Mesendoderm (in vitro differentiated cells): ENCODE measurements at regions not wholly inside any gene's neighbourhood (a gene's known extent, or its start where the extent isn't known, plus 50 kb on each side); places are given as distances from the start of the nearest gene placed in this dataset.

Source experiments
- DNase-seq: peaks from one replicate; pipeline ENCODE4 v3.0.0; 2013
- H2AK5ac ChIP-seq: 2 replicates; pipeline ENCODE4 v1.6.1; 2013; ENCODE audit warnings: low read length, inconsistent platforms
- H2BK120ac ChIP-seq: 2 replicates; pipeline ENCODE4 v1.6.1; 2013; ENCODE audit warnings: low read depth, mild to moderate bottlenecking, low read length, moderate library complexity, mixed read lengths
- H2BK15ac ChIP-seq: replicated peaks from 2 replicates; pipeline ENCODE4 v1.6.1; 2013; ENCODE audit warnings: low read depth, mild to moderate bottlenecking, moderate library complexity
- H2BK5ac ChIP-seq: 2 replicates; pipeline ENCODE4 v1.6.1; 2013; ENCODE audit warnings: low read length, inconsistent platforms
- H3K18ac ChIP-seq: 2 replicates; pipeline ENCODE4 v1.6.1; 2013; ENCODE audit warnings: mild to moderate bottlenecking, low read length, mixed read lengths
- H3K23ac ChIP-seq: one replicate; pipeline ENCODE4 v1.6.1; 2013; ENCODE audit warnings: low read length
- H3K27ac ChIP-seq: 2 replicates; pipeline ENCODE4 v1.5.1; 2013; ENCODE audit warnings: low read depth, mild to moderate bottlenecking, inconsistent platforms, low read length, moderate library complexity
- H3K27me3 ChIP-seq: 2 replicates; pipeline ENCODE4 v1.6.1; 2013; ENCODE audit warnings: low read length, control low read depth, mild to moderate bottlenecking, inconsistent platforms; ENCODE audit not compliant: insufficient read depth, poor library complexity
- H3K36me3 ChIP-seq: 2 replicates; pipeline ENCODE4 v1.6.1; 2013; ENCODE audit warnings: low read length, inconsistent platforms; ENCODE audit not compliant: control insufficient read depth, insufficient read depth
- H3K4ac ChIP-seq: one replicate; pipeline ENCODE4 v1.6.1; 2013; ENCODE audit warnings: low read depth, mild to moderate bottlenecking, low read length, moderate library complexity
- H3K4me1 ChIP-seq: 2 replicates; pipeline ENCODE4 v1.6.1; 2013; ENCODE audit warnings: low read depth, low read length, inconsistent platforms; ENCODE audit not compliant: control insufficient read depth
- H3K4me2 ChIP-seq: 2 replicates; pipeline ENCODE4 v1.6.1; 2013; ENCODE audit warnings: low read length
- H3K4me3 ChIP-seq: 2 replicates; pipeline ENCODE4 v1.5.1; 2013; ENCODE audit warnings: mild to moderate bottlenecking, low read length
- H3K56ac ChIP-seq: one replicate; pipeline ENCODE4 v1.6.1; 2013; ENCODE audit warnings: low read length
- H3K79me1 ChIP-seq: 2 replicates; pipeline ENCODE4 v1.6.1; 2013; ENCODE audit warnings: low read length, inconsistent platforms
- H3K79me2 ChIP-seq: 2 replicates; pipeline ENCODE4 v1.6.1; 2013; ENCODE audit warnings: mild to moderate bottlenecking, low read length; ENCODE audit not compliant: control insufficient read depth, insufficient read depth
- H3K9ac ChIP-seq: 2 replicates; pipeline ENCODE4 v1.6.1; 2013; ENCODE audit warnings: low read length, inconsistent platforms
- H4K5ac ChIP-seq: one replicate; pipeline ENCODE4 v1.6.1; 2013; ENCODE audit warnings: low read length
- H4K8ac ChIP-seq: one replicate; pipeline ENCODE4 v1.6.1; 2013; ENCODE audit warnings: low read depth, mild to moderate bottlenecking, control low read depth, low read length, moderate library complexity
- WGBS: extraction: QIAGEN DNeasy Blood & Tissue Kit; methylation state at CpG from one replicate; pipeline ENCODE4 v1.1.7; 2013; ENCODE audit warnings: low lambda C conversion rate, missing lambda C conversion rate; ENCODE audit not compliant: insufficient coverage; ENCODE audit errors: extremely low coverage; 5-methylcytosine and 5-hydroxymethylcytosine counted together

GRCh38 chr16:55146966-55147365 is 177.0 kb upstream of the IRX6 start:
- H4K8ac ChIP-seq: no peak overlapping the region
- no peak overlapping the region for H3K27ac ChIP-seq
- no peaks in the 10 kb centered on the region for H3K79me1 ChIP-seq
- H3K4me3 ChIP-seq: no peak overlapping the region
- no peak overlapping the region for H2BK15ac ChIP-seq
- H4K5ac ChIP-seq: no peak overlapping the region
- no peak overlapping the region for H3K4me2 ChIP-seq
- no peak overlapping the region for H3K18ac ChIP-seq
- H3K56ac ChIP-seq: no peak overlapping the region
- H3K4me1 ChIP-seq: no peaks in the 10 kb centered on the region
- WGBS: no CpG with 5 or more reads among the region's 7 CpGs
- no peak for DNase-seq
- H3K9ac ChIP-seq: no peak overlapping the region
- H2BK120ac ChIP-seq: no peak overlapping the region
- H3K4ac ChIP-seq: no peak overlapping the region
- H3K79me2 ChIP-seq: no peaks in the 10 kb centered on the region
- H3K27me3 ChIP-seq: no peaks in the 10 kb centered on the region
- no peak overlapping the region for H2AK5ac ChIP-seq
- no peaks in the 10 kb centered on the region for H3K36me3 ChIP-seq
- no peak overlapping the region for H2BK5ac ChIP-seq
- no peak overlapping the region for H3K23ac ChIP-seq

GRCh38 chr16:55147396-55147795 is 176.6 kb upstream of the IRX6 start:
- Histone ChIP-seq H2AK5ac (no peak overlapping the region), H3K9ac (no peak overlapping the region), H3K56ac (no peak overlapping the region), H3K23ac (no peak overlapping the region), H3K4me2 (no peak overlapping the region), H3K27ac (no peak overlapping the region), H3K79me2 (no peaks in the 10 kb centered on the region), H4K5ac (no peak overlapping the region), H3K79me1 (no peaks in the 10 kb centered on the region), H3K4ac (no peak overlapping the region), H3K4me1 (no peaks in the 10 kb centered on the region), H2BK15ac (no peak overlapping the region), H4K8ac (no peak overlapping the region), H3K27me3 (no peaks in the 10 kb centered on the region), H3K18ac (no peak overlapping the region), H3K36me3 (no peaks in the 10 kb centered on the region), H2BK5ac (no peak overlapping the region), H3K4me3 (no peak overlapping the region), H2BK120ac (no peak overlapping the region)
- DNase-seq: no peak
- WGBS: no CpG with 5 or more reads among the region's 4 CpGs

DNA sequence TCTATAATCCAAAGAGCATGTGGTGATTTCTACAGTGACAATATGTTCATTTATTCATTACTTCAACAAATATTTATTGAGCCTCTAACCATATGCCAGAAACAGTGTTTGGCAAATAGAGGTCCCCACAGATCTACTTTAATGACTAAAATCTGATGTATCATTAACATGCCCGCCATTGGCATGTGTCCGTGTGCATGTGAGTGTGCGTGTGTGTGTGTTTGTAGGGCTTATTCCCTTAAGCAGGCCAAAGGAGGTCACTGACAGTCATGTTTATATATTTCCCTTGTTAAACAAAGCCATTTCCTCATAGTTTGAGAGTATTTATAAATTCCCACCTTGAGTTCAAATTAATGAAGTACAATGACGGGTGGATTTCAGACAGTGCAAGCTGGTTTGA is 174.4 kb upstream of the IRX6 start:
- no peak overlapping the region for H2BK15ac ChIP-seq
- H3K27ac ChIP-seq: no peak overlapping the region
- no peak overlapping the region for H3K9ac ChIP-seq
- no peak overlapping the region for H2AK5ac ChIP-seq
- no peak overlapping the region for H4K8ac ChIP-seq
- H3K23ac ChIP-seq: no peak overlapping the region
- H4K5ac ChIP-seq: no peak overlapping the region
- H3K79me1 ChIP-seq: no peaks in the 10 kb centered on the region
- H3K4me1 ChIP-seq: no peaks in the 10 kb centered on the region
- no peak overlapping the region for H3K56ac ChIP-seq
- H3K79me2 ChIP-seq: no peaks in the 10 kb centered on the region
- H3K36me3 ChIP-seq: no peaks in the 10 kb centered on the region
- H2BK5ac ChIP-seq: no peak overlapping the region
- H3K18ac ChIP-seq: no peak overlapping the region
- DNase-seq: no peak
- H3K4ac ChIP-seq: no peak overlapping the region
- WGBS: no CpG with 5 or more reads among the region's 4 CpGs
- H3K4me2 ChIP-seq: no peak overlapping the region
- no peak overlapping the region for H3K4me3 ChIP-seq
- H3K27me3 ChIP-seq: no peaks in the 10 kb centered on the region
- H2BK120ac ChIP-seq: no peak overlapping the region

DNA sequence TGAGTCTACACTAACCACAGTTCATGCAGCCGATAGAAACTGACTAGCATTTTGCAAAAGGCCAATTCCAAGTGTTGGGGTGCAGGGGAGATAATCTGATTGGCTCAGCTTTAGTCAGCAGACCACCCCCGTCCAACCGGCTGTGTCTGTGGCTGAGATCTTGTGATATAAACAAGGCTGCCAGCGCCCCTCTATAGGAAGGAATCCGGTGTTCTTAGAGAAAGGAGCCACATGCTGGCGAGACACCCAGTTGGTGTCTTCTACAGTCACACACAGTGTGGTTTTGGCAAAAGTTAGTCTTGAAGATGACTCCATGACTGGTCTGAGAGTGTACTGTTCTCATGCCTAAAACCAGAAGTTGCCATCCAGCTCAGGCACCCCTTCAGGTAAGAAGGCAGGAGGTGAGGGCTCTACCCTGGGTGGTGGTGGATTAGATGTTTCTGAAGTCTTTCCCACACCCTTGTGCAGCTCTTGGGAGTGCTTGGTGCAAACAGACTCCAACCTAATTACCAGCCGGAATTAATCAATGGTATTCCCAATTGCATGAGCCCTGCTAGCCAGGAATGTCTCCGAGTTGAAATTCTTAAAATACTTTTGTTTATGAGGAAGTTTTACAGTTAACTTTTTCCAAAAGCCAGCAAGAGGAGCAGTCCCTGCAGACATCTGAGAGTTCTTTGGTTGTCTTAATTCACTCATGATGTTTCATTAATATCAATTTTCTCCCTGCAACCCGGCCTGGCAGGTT is 172.3 kb upstream of the IRX6 start:
- H3K56ac ChIP-seq: no peak overlapping the region
- no peak overlapping the region for H2BK5ac ChIP-seq
- H2AK5ac ChIP-seq: no peak overlapping the region
- H3K4me3 ChIP-seq: no peak overlapping the region
- H3K9ac ChIP-seq: no peak overlapping the region
- H3K4me1 ChIP-seq: no peaks in the 10 kb centered on the region
- no peaks in the 10 kb centered on the region for H3K79me2 ChIP-seq
- H3K18ac ChIP-seq: no peak overlapping the region
- no peak overlapping the region for H2BK120ac ChIP-seq
- H4K8ac ChIP-seq: no peak overlapping the region
- no CpG with 5 or more reads among the region's 9 CpGs for WGBS
- no peak overlapping the region for H2BK15ac ChIP-seq
- H3K36me3 ChIP-seq: no peaks in the 10 kb centered on the region
- no peak for DNase-seq
- no peak overlapping the region for H3K4me2 ChIP-seq
- no peaks in the 10 kb centered on the region for H3K79me1 ChIP-seq
- H3K23ac ChIP-seq: no peak overlapping the region
- no peaks in the 10 kb centered on the region for H3K27me3 ChIP-seq
- no peak overlapping the region for H3K4ac ChIP-seq
- H4K5ac ChIP-seq: no peak overlapping the region
- no peak overlapping the region for H3K27ac ChIP-seq

DNA sequence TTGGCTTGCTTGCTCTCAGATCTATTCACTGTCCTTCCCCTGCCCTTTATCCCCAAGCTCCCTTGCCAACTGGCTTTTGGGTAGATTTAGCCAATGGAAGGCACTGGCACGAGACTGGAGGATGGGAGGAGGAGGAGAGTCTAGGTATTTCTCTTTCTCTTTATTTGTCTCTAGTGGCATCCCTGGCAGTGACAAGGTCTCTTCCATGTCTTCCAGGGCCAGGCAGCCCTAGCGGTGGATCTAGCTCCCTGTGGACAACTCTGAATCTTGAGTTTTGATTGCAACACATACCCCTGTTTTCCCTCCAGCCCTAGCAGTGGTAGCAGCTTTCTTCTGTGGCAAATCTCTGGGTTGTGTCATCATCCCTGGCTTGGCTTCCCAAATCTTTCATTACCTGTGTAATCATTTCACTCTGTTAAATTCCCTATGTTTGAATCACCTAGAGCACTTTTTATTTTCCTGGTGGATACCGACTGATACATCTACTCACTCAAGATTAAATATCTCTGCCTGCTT is 171.1 kb upstream of the IRX6 start:
- no peak overlapping the region for H3K27ac ChIP-seq
- no peak overlapping the region for H4K8ac ChIP-seq
- H3K4me3 ChIP-seq: no peak overlapping the region
- no peaks in the 10 kb centered on the region for H3K79me2 ChIP-seq
- no peaks in the 10 kb centered on the region for H3K36me3 ChIP-seq
- H3K23ac ChIP-seq: no peak overlapping the region
- no peak overlapping the region for H2AK5ac ChIP-seq
- no peak overlapping the region for H2BK120ac ChIP-seq
- no peaks in the 10 kb centered on the region for H3K79me1 ChIP-seq
- no peak overlapping the region for H3K4me2 ChIP-seq
- DNase-seq: no peak
- no peaks in the 10 kb centered on the region for H3K27me3 ChIP-seq
- no peak overlapping the region for H3K56ac ChIP-seq
- no peak overlapping the region for H3K9ac ChIP-seq
- H4K5ac ChIP-seq: no peak overlapping the region
- no CpG with 5 or more reads among the region's 3 CpGs for WGBS
- no peak overlapping the region for H3K4ac ChIP-seq
- H3K18ac ChIP-seq: no peak overlapping the region
- H2BK15ac ChIP-seq: no peak overlapping the region
- no peak overlapping the region for H2BK5ac ChIP-seq
- no peaks in the 10 kb centered on the region for H3K4me1 ChIP-seq

DNA sequence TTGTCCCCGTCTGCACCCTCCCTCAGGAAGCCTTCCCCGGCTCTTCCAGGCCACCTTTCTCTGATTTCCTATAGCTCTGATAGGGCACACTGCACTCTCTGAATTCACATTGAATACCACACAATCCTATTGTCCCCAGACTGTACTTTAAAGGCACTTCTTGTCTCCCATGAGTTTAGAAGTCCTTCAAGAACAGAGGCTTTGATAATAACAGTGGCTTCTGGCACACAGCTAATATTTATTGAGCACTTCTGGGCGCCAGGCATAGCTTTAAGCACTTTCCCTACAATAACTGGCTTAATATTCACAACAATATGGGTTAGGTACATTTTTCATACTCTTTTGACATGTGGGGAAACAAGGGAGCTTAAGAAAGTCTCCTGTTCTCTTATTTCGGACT is 169.7 kb upstream of the IRX6 start:
- Histone ChIP-seq H3K79me2 (no peaks in the 10 kb centered on the region), H2BK15ac (no peak overlapping the region)
- WGBS: no CpG with 5 or more reads among the region's 4 CpGs

More for the DNA sequence above, 169.7 kb upstream of the IRX6 start:
- H3K79me1 ChIP-seq: no peaks in the 10 kb centered on the region
- no peak for DNase-seq
- no peak overlapping the region for H3K27ac ChIP-seq
- no peaks in the 10 kb centered on the region for H3K36me3 ChIP-seq
- no peak overlapping the region for H3K56ac ChIP-seq
- no peaks in the 10 kb centered on the region for H3K27me3 ChIP-seq
- no peaks in the 10 kb centered on the region for H3K4me1 ChIP-seq
- H2AK5ac ChIP-seq: no peak overlapping the region
- H3K18ac ChIP-seq: no peak overlapping the region
- no peak overlapping the region for H4K8ac ChIP-seq
- H2BK5ac ChIP-seq: no peak overlapping the region
- H2BK120ac ChIP-seq: no peak overlapping the region
- no peak overlapping the region for H3K9ac ChIP-seq
- no peak overlapping the region for H3K4me2 ChIP-seq
- H3K4ac ChIP-seq: no peak overlapping the region
- H3K23ac ChIP-seq: no peak overlapping the region
- no peak overlapping the region for H4K5ac ChIP-seq
- H3K4me3 ChIP-seq: no peak overlapping the region
